H9 (cell line): ENCODE measurements at regions not wholly inside any gene's neighbourhood (a gene's known extent, or its start where the extent isn't known, plus 50 kb on each side); places are given as distances from the start of the nearest gene placed in this dataset.

Source experiments
- DNase-seq: peaks from one replicate; pipeline ENCODE4 v3.0.0-alpha.2; 2017
- H2AFZ ChIP-seq: one replicate; pipeline ENCODE4 v1.6.1; 2013; ENCODE audit warnings: mild to moderate bottlenecking, low read length, control low read depth, moderate library complexity
- H2AK5ac ChIP-seq: 2 replicates; pipeline ENCODE4 v1.6.1; 2013; ENCODE audit warnings: low read length, control low read depth, mixed read lengths; ENCODE audit not compliant: insufficient read length
- H2BK120ac ChIP-seq: one replicate; pipeline ENCODE4 v1.6.1; 2013; ENCODE audit warnings: low read depth, mild to moderate bottlenecking, low read length, control low read depth, inconsistent platforms; ENCODE audit not compliant: poor library complexity, severe bottlenecking
- H2BK12ac ChIP-seq: 2 replicates; pipeline ENCODE4 v1.6.1; 2013; ENCODE audit warnings: low read length, control low read depth, mixed read lengths, low read depth; ENCODE audit not compliant: insufficient read length
- H2BK15ac ChIP-seq: 2 replicates; pipeline ENCODE4 v1.6.1; 2013; ENCODE audit warnings: low read depth, low read length, control low read depth
- H2BK20ac ChIP-seq: one replicate; pipeline ENCODE4 v1.6.1; 2013; ENCODE audit warnings: low read depth, mild to moderate bottlenecking, low read length, control low read depth, inconsistent platforms; ENCODE audit not compliant: poor library complexity, severe bottlenecking
- H2BK5ac ChIP-seq: 2 replicates; pipeline ENCODE4 v1.6.1; 2013; ENCODE audit warnings: low read length, control low read depth, mixed read lengths; ENCODE audit not compliant: insufficient read length
- H3K14ac ChIP-seq: 2 replicates; pipeline ENCODE4 v1.6.1; 2013; ENCODE audit warnings: low read length, control low read depth; ENCODE audit not compliant: insufficient read depth
- H3K18ac ChIP-seq: 2 replicates; pipeline ENCODE4 v1.6.1; 2013; ENCODE audit warnings: low read depth, mild to moderate bottlenecking, mixed read lengths, low read length, control low read depth; ENCODE audit not compliant: insufficient read length
- H3K23ac ChIP-seq: 2 replicates; pipeline ENCODE4 v1.6.1; 2013; ENCODE audit warnings: low read length, control low read depth, mixed read lengths, low read depth; ENCODE audit not compliant: insufficient read length
- H3K23me2 ChIP-seq: 2 replicates; pipeline ENCODE4 v1.6.1; 2013; ENCODE audit warnings: low read depth, mild to moderate bottlenecking, mixed read lengths, low read length, control low read depth; ENCODE audit not compliant: insufficient read length, poor library complexity, severe bottlenecking
- H3K27ac ChIP-seq: 2 replicates; pipeline ENCODE4 v1.5.1; 2013; ENCODE audit warnings: low read length, control low read depth, mixed read lengths, low read depth; ENCODE audit not compliant: insufficient read length
- H3K27me3 ChIP-seq: 2 replicates; pipeline ENCODE4 v1.6.1; 2013; ENCODE audit warnings: low read length, control low read depth, inconsistent platforms; ENCODE audit not compliant: insufficient read depth
- H3K4ac ChIP-seq: 2 replicates; pipeline ENCODE4 v1.6.1; 2013; ENCODE audit warnings: low read depth, mild to moderate bottlenecking, control low read depth, inconsistent platforms, low read length, moderate library complexity
- H3K4me1 ChIP-seq: 2 replicates; pipeline ENCODE4 v1.6.1; 2013; ENCODE audit warnings: low read length, control low read depth, inconsistent platforms; ENCODE audit not compliant: insufficient read depth
- H3K4me2 ChIP-seq: 2 replicates; pipeline ENCODE4 v1.6.1; 2013; ENCODE audit warnings: low read length, control low read depth, mixed read lengths; ENCODE audit not compliant: insufficient read length, insufficient read depth
- H3K56ac ChIP-seq: 2 replicates; pipeline ENCODE4 v1.6.1; 2013; ENCODE audit warnings: low read depth, mild to moderate bottlenecking, mixed read lengths, low read length, control low read depth; ENCODE audit not compliant: insufficient read length
- H3K79me1 ChIP-seq: 2 replicates; pipeline ENCODE4 v1.6.1; 2013; ENCODE audit warnings: low read depth, mild to moderate bottlenecking, moderate library complexity, low read length, control low read depth, inconsistent platforms; ENCODE audit not compliant: insufficient read depth, poor library complexity, severe bottlenecking
- H3K79me2 ChIP-seq: 2 replicates; pipeline ENCODE4 v1.6.1; 2013; ENCODE audit warnings: low read length, control low read depth, inconsistent platforms; ENCODE audit not compliant: insufficient read depth
- H3K9ac ChIP-seq: 2 replicates; pipeline ENCODE4 v1.6.1; 2013; ENCODE audit warnings: low read length, control low read depth, mixed read lengths; ENCODE audit not compliant: insufficient read length; ENCODE audit errors: extremely low read depth
- H3K9me3 ChIP-seq: one replicate; pipeline ENCODE4 v1.6.1; 2013; ENCODE audit warnings: low read depth, low read length, inconsistent platforms; ENCODE audit not compliant: control insufficient read depth
- H3T11ph ChIP-seq: one replicate; pipeline ENCODE4 v1.6.1; 2013; ENCODE audit warnings: mild to moderate bottlenecking, low read length, control low read depth, inconsistent platforms
- H4K20me1 ChIP-seq: one replicate; pipeline ENCODE4 v1.6.1; 2013; ENCODE audit not compliant: control insufficient read depth, insufficient read length, insufficient read depth
- H4K5ac ChIP-seq: 2 replicates; pipeline ENCODE4 v1.6.1; 2013; ENCODE audit warnings: low read depth, mild to moderate bottlenecking, mixed read lengths, low read length, control low read depth; ENCODE audit not compliant: insufficient read length
- H4K8ac ChIP-seq: replicated peaks from 2 replicates; pipeline ENCODE4 v1.6.1; 2013; ENCODE audit warnings: low read length, control low read depth, mixed read lengths, low read depth; ENCODE audit not compliant: insufficient read length
- H4K91ac ChIP-seq: 2 replicates; pipeline ENCODE4 v1.6.1; 2013; ENCODE audit warnings: low read depth, mild to moderate bottlenecking, moderate library complexity, mixed read lengths, low read length, control low read depth; ENCODE audit not compliant: insufficient read length
- H3K27ac Mint-ChIP-seq, 3 experiments: 2 replicates in 2 of 3; 3 replicates in 1 of 3; pipeline ENCODE4 v1.8.0; 2020 to 2021; ENCODE audit warnings: mixed read lengths in 3 of 3, mild to moderate bottlenecking in 1 of 3, moderate library complexity in 1 of 3
- H3K27me3 Mint-ChIP-seq: 2 replicates; pipeline ENCODE4 v1.8.0; 2021; ENCODE audit warnings: low read depth, mild to moderate bottlenecking, moderate library complexity, mixed read lengths
- H3K36me3 Mint-ChIP-seq, 3 experiments: 2 replicates in 2 of 3; 3 replicates in 1 of 3; pipeline ENCODE4 v1.8.0; 2020 to 2021; ENCODE audit warnings: low read depth in 3 of 3, mixed read lengths in 3 of 3; ENCODE audit not compliant: insufficient read depth in 1 of 3
- H3K4me1 Mint-ChIP-seq, 2 experiments: 2 replicates each; pipeline ENCODE4 v1.8.0; 2020; ENCODE audit warnings: mixed read lengths in 2 of 2
- H3K4me3 Mint-ChIP-seq, 2 experiments: 2 replicates in 1 of 2; 3 replicates in 1 of 2; pipeline ENCODE4 v1.8.0; 2020 to 2021; ENCODE audit warnings: mild to moderate bottlenecking in 2 of 2, mixed read lengths in 2 of 2, moderate library complexity in 1 of 2
- H3K9me3 Mint-ChIP-seq, 2 experiments: 2 replicates in 1 of 2; 3 replicates in 1 of 2; pipeline ENCODE4 v1.8.0; 2020; ENCODE audit warnings: mild to moderate bottlenecking in 2 of 2, mixed read lengths in 2 of 2, moderate library complexity in 1 of 2
- WGBS: extraction: QIAGEN DNeasy Blood & Tissue Kit; methylation state at CpG from one replicate; pipeline ENCODE4 v1.1.7; 2013; ENCODE audit warnings: missing lambda C conversion rate, low lambda C conversion rate, mixed read lengths; ENCODE audit not compliant: insufficient read length; ENCODE audit errors: extremely low coverage; 5-methylcytosine and 5-hydroxymethylcytosine counted together
- TF ChIP-seq, protein P1 (sequence below): fragments of 200-600 bp; sonication (generic); conservative IDR thresholded peaks from 3 replicates; pipeline ENCODE4 v1.8.0; 2021; ENCODE audit warnings: antibody characterized with exemption, mild to moderate bottlenecking

DNA sequence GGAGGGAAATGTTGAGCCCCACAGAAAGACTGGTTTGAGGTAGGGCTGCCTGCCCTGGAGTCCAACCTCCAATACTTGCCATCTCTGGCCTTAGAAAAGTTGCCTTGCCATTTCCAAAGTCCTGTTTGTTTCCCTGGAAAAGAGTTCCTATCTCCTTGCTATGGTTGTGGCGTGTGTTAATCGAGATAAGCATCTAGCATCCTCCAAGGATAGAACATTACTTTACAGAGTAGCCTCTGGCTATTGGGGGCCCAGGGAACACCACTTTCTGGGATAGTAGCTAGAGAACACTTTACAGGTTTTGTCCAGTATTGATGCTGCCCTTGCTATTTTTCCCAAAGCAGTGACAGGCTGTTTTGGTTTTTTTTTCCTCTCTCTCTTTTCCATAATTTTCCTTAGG lies 57.4 kb upstream of the SASH1 start:
- H3K23me2 ChIP-seq = no peaks in the 10 kb centered on the region
- no peak overlapping the region for H4K8ac ChIP-seq
- no peak overlapping the region for H3K27ac ChIP-seq
- no peak overlapping the region for H2AK5ac ChIP-seq
- H2BK15ac ChIP-seq = no peak overlapping the region
- TF ChIP-seq, protein P1, sequence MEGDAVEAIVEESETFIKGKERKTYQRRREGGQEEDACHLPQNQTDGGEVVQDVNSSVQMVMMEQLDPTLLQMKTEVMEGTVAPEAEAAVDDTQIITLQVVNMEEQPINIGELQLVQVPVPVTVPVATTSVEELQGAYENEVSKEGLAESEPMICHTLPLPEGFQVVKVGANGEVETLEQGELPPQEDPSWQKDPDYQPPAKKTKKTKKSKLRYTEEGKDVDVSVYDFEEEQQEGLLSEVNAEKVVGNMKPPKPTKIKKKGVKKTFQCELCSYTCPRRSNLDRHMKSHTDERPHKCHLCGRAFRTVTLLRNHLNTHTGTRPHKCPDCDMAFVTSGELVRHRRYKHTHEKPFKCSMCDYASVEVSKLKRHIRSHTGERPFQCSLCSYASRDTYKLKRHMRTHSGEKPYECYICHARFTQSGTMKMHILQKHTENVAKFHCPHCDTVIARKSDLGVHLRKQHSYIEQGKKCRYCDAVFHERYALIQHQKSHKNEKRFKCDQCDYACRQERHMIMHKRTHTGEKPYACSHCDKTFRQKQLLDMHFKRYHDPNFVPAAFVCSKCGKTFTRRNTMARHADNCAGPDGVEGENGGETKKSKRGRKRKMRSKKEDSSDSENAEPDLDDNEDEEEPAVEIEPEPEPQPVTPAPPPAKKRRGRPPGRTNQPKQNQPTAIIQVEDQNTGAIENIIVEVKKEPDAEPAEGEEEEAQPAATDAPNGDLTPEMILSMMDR = no peak
- H3K23ac ChIP-seq = no peak overlapping the region
- H3K4me2 ChIP-seq = no peak overlapping the region
- H3K36me3 Mint-ChIP-seq = no peaks in the 10 kb centered on the region
- H3K4ac ChIP-seq = no peak overlapping the region
- H3K27me3 ChIP-seq = no peaks in the 10 kb centered on the region
- H2AFZ ChIP-seq = no peak overlapping the region
- no peak overlapping the region for H3K27ac Mint-ChIP-seq
- no peak overlapping the region for H3K18ac ChIP-seq
- no peak overlapping the region for H2BK12ac ChIP-seq
- no peak overlapping the region for H4K5ac ChIP-seq
- WGBS = no CpG with 5 or more reads among the region's 2 CpGs
- DNase-seq = no peak
- peaks cover 2% of the 10 kb centered on the region; the same call in 1 of the 2 replicates for H3K27me3 Mint-ChIP-seq
- H3K9ac ChIP-seq = no peak overlapping the region
- no peak overlapping the region for H3T11ph ChIP-seq
- H3K14ac ChIP-seq = no peak overlapping the region
- H3K56ac ChIP-seq = no peak overlapping the region
- no peaks in the 10 kb centered on the region for H3K9me3 ChIP-seq
- H3K9me3 Mint-ChIP-seq = no peaks in the 10 kb centered on the region
- H2BK120ac ChIP-seq = no peak overlapping the region
- no peaks in the 10 kb centered on the region for H3K79me2 ChIP-seq
- no peaks in the 10 kb centered on the region for H3K79me1 ChIP-seq
- no peaks in the 10 kb centered on the region for H3K4me1 ChIP-seq
- no peaks in the 10 kb centered on the region for H4K20me1 ChIP-seq
- H3K4me1 Mint-ChIP-seq = no peaks in the 10 kb centered on the region
- no peak overlapping the region for H2BK20ac ChIP-seq
- H2BK5ac ChIP-seq = no peak overlapping the region
- H3K4me3 Mint-ChIP-seq = no peak overlapping the region
- no peak overlapping the region for H4K91ac ChIP-seq
